ENCODE measurements at regions not wholly inside any gene's neighbourhood (a gene's known extent, or its start where the extent isn't known, plus 50 kb on each side); places are given as distances from the start of the nearest gene placed in this dataset.

GRCh38 chr3:72101494-72101893 lies 316.5 kb upstream of the PROK2 start:
- Histone ChIP-seq H3K27ac (no peak overlapping the region), H3K27me3 (peaks cover 14 to 32% (median 16%) of the 10 kb centered on the region in 3 donors), H3K36me3 (no peaks in the 10 kb centered on the region), H3K4me3 (no peak overlapping the region), H3K4me1 (peaks cover 0 to 6% of the 10 kb centered on the region in 2 donors), H3K9me3 (no peaks in the 10 kb centered on the region)
- in situ Hi-C loops (cut with MboI; ENCODE audit: low sequenced_read_pairs in 4 of 4) = no loop called here
- TF ChIP-seq POLR2A (IDR thresholded peaks at IDR 0.05) (no peak), CTCF (IDR thresholded peaks at IDR 0.05 in 4 of 5, conservative IDR thresholded peaks at IDR 0.05 in 1 of 5) (no peak)
- intact Hi-C loops (cut with DNase I; ENCODE audit: low total_unique reads) = no loop called here
- DNase-seq (no peak), ATAC-seq (no peak)

GRCh38 chr3:72100601-72101187 lies 315.7 kb upstream of the PROK2 start:
- Histone ChIP-seq H3K9me3 (no peaks in the 10 kb centered on the region), H3K4me1 (peaks cover 0 to 6% of the 10 kb centered on the region in 2 donors), H3K27ac (no peak overlapping the region), H3K36me3 (no peaks in the 10 kb centered on the region), H3K4me3 (peak overlapping the region in 3 of 4 donors; percentile 28 to 48 (median 33)), H3K27me3 (peaks cover 14 to 32% (median 16%) of the 10 kb centered on the region in 3 donors)
- peak; percentile 42 to 48 for DNase-seq
- TF ChIP-seq POLR2A (IDR thresholded peaks at IDR 0.05) (no peak), CTCF (IDR thresholded peaks at IDR 0.05 in 4 of 5, conservative IDR thresholded peaks at IDR 0.05 in 1 of 5) (no peak)
- intact Hi-C loops (cut with DNase I; ENCODE audit: low total_unique reads) (no loop called here), in situ Hi-C loops (cut with MboI; ENCODE audit: low sequenced_read_pairs in 4 of 4) (no loop called here)
- ATAC-seq = peak; percentile 48 to 54

GRCh38 chr3:72100080-72100511 lies 315.1 kb upstream of the PROK2 start:
- in situ Hi-C loops (cut with MboI; ENCODE audit: low sequenced_read_pairs in 4 of 4) = no loop called here
- intact Hi-C loops (cut with DNase I; ENCODE audit: low total_unique reads) = no loop called here
- Histone ChIP-seq H3K27me3 (peaks cover 14 to 32% (median 16%) of the 10 kb centered on the region in 3 donors), H3K4me3 (no peak overlapping the region), H3K36me3 (no peaks in the 10 kb centered on the region), H3K4me1 (peaks cover 0 to 6% of the 10 kb centered on the region in 2 donors), H3K9me3 (no peaks in the 10 kb centered on the region), H3K27ac (no peak overlapping the region)
- ATAC-seq (no peak), DNase-seq (no peak)
- TF ChIP-seq CTCF (IDR thresholded peaks at IDR 0.05 in 4 of 5, conservative IDR thresholded peaks at IDR 0.05 in 1 of 5) = no peak
- TF ChIP-seq POLR2A (IDR thresholded peaks at IDR 0.05) = no peak

- TF ChIP-seq CTCF (IDR thresholded peaks at IDR 0.05 in 4 of 5, conservative IDR thresholded peaks at IDR 0.05 in 1 of 5) (no peak), POLR2A (IDR thresholded peaks at IDR 0.05) (no peak)
- intact Hi-C loops (cut with DNase I; ENCODE audit: low total_unique reads) (no loop called here), in situ Hi-C loops (cut with MboI; ENCODE audit: low sequenced_read_pairs in 4 of 4) (no loop called here)
- Histone ChIP-seq H3K27me3 (peaks cover 14 to 32% (median 16%) of the 10 kb centered on the region in 3 donors), H3K4me3 (no peak overlapping the region), H3K4me1 (peaks cover 0 to 6% of the 10 kb centered on the region in 2 donors), H3K9me3 (no peaks in the 10 kb centered on the region), H3K36me3 (no peaks in the 10 kb centered on the region), H3K27ac (no peak overlapping the region)
- DNase-seq = no peak
- ATAC-seq = no peak
These were observed 314.6 kb upstream of the PROK2 start for GRCh38 chr3:72099326-72100079.

Measured in gastrocnemius medialis (tissue), 4 donors.